GM12878 (cell line): ENCODE measurements at regions not wholly inside any gene's neighbourhood (a gene's known extent, or its start where the extent isn't known, plus 50 kb on each side); places are given as distances from the start of the nearest gene placed in this dataset.

Experiments
- ATAC-seq: fragments of 200-7000 bp; cut with Tn5 transposase; 3 replicates; pipeline ENCODE4 v1.9.1; 2020; ENCODE audit warnings: mild to moderate bottlenecking, moderate library complexity
- BruUV-seq: library from RNA; stranded (reverse); fragments of 400-500 nt; replicated peaks from 2 replicates; lab custom pipeline; 2021; lab: Mats Ljungman, UMichigan
- CTCF ChIA-PET: fragments of 300-600 bp; sonication (Branson Sonifier 250); formaldehyde crosslinking; extraction: SDS; loops from one replicate; lab custom pipeline; 2021; ENCODE audit warnings: inconsistent platforms; lab: Yijun Ruan, JAX
- POLR2A ChIA-PET: fragments of 350-600 bp; formaldehyde crosslinking; extraction: SDS; loops from one replicate; lab custom pipeline; 2021; ENCODE audit warnings: inconsistent platforms; lab: Charles Lee
- RAD21 ChIA-PET: fragments of 300-600 bp; sonication (Branson Sonifier 250); formaldehyde crosslinking; loops from one replicate; lab custom pipeline; 2023; ENCODE audit warnings: antibody characterized with exemption; ENCODE audit not compliant: unreplicated experiment; lab: Charles Lee
- SMC1A ChIA-PET: fragments of 300-600 bp; sonication (Branson Sonifier 250); formaldehyde crosslinking; loops from one replicate; lab custom pipeline; 2023; ENCODE audit not compliant: unreplicated experiment, uncharacterized antibody; lab: Charles Lee
- DNase-seq: peaks from one replicate; pipeline ENCODE4 v3.0.0-alpha.2; 2011; ENCODE audit warnings: low read depth, low spot score
- FAIRE-seq: peaks from 3 replicates; lab custom pipeline; 2011; peaks lifted over from hg19 to GRCh38; lab: Jason Lieb, UNC
- H2AFZ ChIP-seq: 2 replicates; pipeline ENCODE4 v1.6.0; 2011; ENCODE audit warnings: low read depth, low read length, control low read depth; ENCODE audit not compliant: control insufficient read depth
- H3K27ac ChIP-seq: 2 replicates; pipeline ENCODE4 v1.5.1; 2011; ENCODE audit warnings: control low read depth; ENCODE audit not compliant: control insufficient read depth, insufficient read depth
- H3K27me3 ChIP-seq, 2 experiments: replicated peaks in 1 of 2; 2 replicates each; pipeline versions ENCODE4 v1.6.0 to v1.6.1; 2011; ENCODE audit warnings: low read length in 1 of 2; ENCODE audit not compliant: control insufficient read depth in 2 of 2, insufficient read depth in 2 of 2
- H3K36me3 ChIP-seq, 2 experiments: 2 replicates each; pipeline ENCODE4 v1.5.1; 2011; ENCODE audit warnings: low read length in 1 of 2; ENCODE audit not compliant: control insufficient read depth in 2 of 2, insufficient read depth in 2 of 2
- H3K4me1 ChIP-seq: 2 replicates; pipeline ENCODE4 v1.6.1; 2011; ENCODE audit warnings: mild to moderate bottlenecking, low read length, moderate library complexity, mixed read lengths; ENCODE audit not compliant: control insufficient read depth, insufficient read depth
- H3K4me2 ChIP-seq: 2 replicates; pipeline ENCODE4 v1.6.0; 2011; ENCODE audit warnings: control low read depth; ENCODE audit not compliant: control insufficient read depth, insufficient read depth
- H3K4me3 ChIP-seq: fragments of 200-600 bp; sonication (generic); 2 replicates; pipeline ENCODE4 v1.5.1; 2016
- H3K79me2 ChIP-seq: 2 replicates; pipeline ENCODE4 v1.6.0; 2011; ENCODE audit warnings: low read length; ENCODE audit not compliant: control insufficient read depth, insufficient read depth
- H3K9ac ChIP-seq: 2 replicates; pipeline ENCODE4 v1.8.0; 2011; ENCODE audit warnings: low read length, control low read depth, mixed read lengths; ENCODE audit not compliant: control insufficient read depth, insufficient read depth
- H3K9me3 ChIP-seq: replicated peaks from 3 replicates; pipeline ENCODE4 v1.5.1; 2011; ENCODE audit warnings: mild to moderate bottlenecking, low read length; ENCODE audit not compliant: control insufficient read depth, insufficient read depth
- H4K20me1 ChIP-seq: 2 replicates; pipeline ENCODE4 v1.6.0; 2011; ENCODE audit not compliant: control insufficient read depth, insufficient read depth
- CHD2 ChIP-seq: IDR thresholded peaks from 2 replicates; pipeline ENCODE4 v1.6.1; 2011; ENCODE audit warnings: low read depth, low read length, improper control_type of control experiment, borderline replicate concordance
- DPF2 ChIP-seq: fragments of 450-650 bp; IDR thresholded peaks from 2 replicates; pipeline ENCODE4 v1.6.1; 2017; ENCODE audit warnings: mild to moderate bottlenecking
- E2F8 ChIP-seq: fragments of 450-650 bp; IDR thresholded peaks from 2 replicates; pipeline ENCODE4 v1.6.1; 2018; ENCODE audit warnings: mild to moderate bottlenecking, low read depth, moderate library complexity; ENCODE audit not compliant: partially characterized antibody
- FOXK2 ChIP-seq: fragments of 450-650 bp; IDR thresholded peaks from 2 replicates; pipeline ENCODE4 v1.6.1; 2017; ENCODE audit warnings: mild to moderate bottlenecking, moderate library complexity
- HDAC6 ChIP-seq: fragments of 200-600 bp; sonication (generic); IDR thresholded peaks from one replicate; pipeline ENCODE4 v1.8.0; 2017; ENCODE audit warnings: antibody characterized with exemption; ENCODE audit not compliant: unreplicated experiment
- LARP7 ChIP-seq: fragments of 450-650 bp; IDR thresholded peaks from 2 replicates; pipeline ENCODE4 v1.6.1; 2017; ENCODE audit warnings: mild to moderate bottlenecking
- NBN ChIP-seq: fragments of 450-650 bp; IDR thresholded peaks from 2 replicates; pipeline ENCODE4 v1.6.1; 2016
- PBX3 ChIP-seq: IDR thresholded peaks from 2 replicates; pipeline ENCODE4 v1.6.1; 2011; ENCODE audit warnings: mild to moderate bottlenecking, low read depth, low read length, moderate library complexity; ENCODE audit not compliant: insufficient replicate concordance
- POLR2AphosphoS2 ChIP-seq: IDR thresholded peaks from 2 replicates; pipeline ENCODE4 v1.6.1; 2011; ENCODE audit warnings: low read depth, mild to moderate bottlenecking, low read length, improper control_type of control experiment, moderate library complexity
- RAD21 ChIP-seq: IDR thresholded peaks from 2 replicates; pipeline ENCODE4 v1.6.1; 2011; ENCODE audit warnings: mild to moderate bottlenecking, low read depth, low read length, moderate library complexity; ENCODE audit not compliant: insufficient read depth
- RELA ChIP-seq: fragments of 450-650 bp; IDR thresholded peaks from 2 replicates; pipeline ENCODE4 v1.8.0; 2014; ENCODE audit warnings: borderline replicate concordance; ENCODE audit not compliant: partially characterized antibody
- SIN3A ChIP-seq: IDR thresholded peaks from 2 replicates; pipeline ENCODE4 v1.6.1; 2012; ENCODE audit warnings: low read depth, low read length, improper control_type of control experiment
- SRF ChIP-seq, 2 experiments: IDR thresholded peaks; 2 replicates each; pipeline ENCODE4 v1.6.1; 2011; ENCODE audit warnings: low read depth in 2 of 2, low read length in 2 of 2, mild to moderate bottlenecking in 1 of 2, moderate library complexity in 1 of 2
- ZBTB33 ChIP-seq: fragments of 450-650 bp; IDR thresholded peaks from 2 replicates; pipeline ENCODE4 v1.6.1; 2017; ENCODE audit warnings: mild to moderate bottlenecking
- ZBTB4 ChIP-seq: fragments of 450-650 bp; formaldehyde crosslinking; IDR thresholded peaks from 2 replicates; pipeline ENCODE4 v1.4.0; 2022; ENCODE audit warnings: mild to moderate bottlenecking, moderate library complexity
- ZSCAN29 ChIP-seq: fragments of 450-650 bp; IDR thresholded peaks from 2 replicates; pipeline ENCODE4 v1.6.1; 2017; ENCODE audit warnings: mild to moderate bottlenecking, moderate library complexity
- WGBS: methylation state at CpG from one replicate; pipeline ENCODE4 v1.1.6; 2016; ENCODE audit warnings: low lambda C conversion rate; ENCODE audit not compliant: insufficient replicate concordance, insufficient coverage; ENCODE audit errors: missing lambda C conversion rate; 5-methylcytosine and 5-hydroxymethylcytosine counted together
- in situ Hi-C: fragments of 300-500 bp; cut with MboI; formaldehyde crosslinking; loops from 9 replicates; pipeline ENCODE4 v1.14.3; 2018; ENCODE audit warnings: mixed read lengths
- intact Hi-C: fragments of 100-400 bp; cut with micrococcal nuclease; formaldehyde crosslinking; loops from one replicate; pipeline ENCODE4 v1.14.2; 2022; ENCODE audit not compliant: unreplicated experiment

- TF ChIP-seq ZBTB4 (CRISPR knock-in tag) = no peak
- TF ChIP-seq ZBTB33 = no peak
- TF ChIP-seq RAD21 = no peak
- no peak for TF ChIP-seq FOXK2
- no peak for TF ChIP-seq POLR2AphosphoS2
Measured at GRCh38 chr2:220985561-220985960, 586.5 kb downstream of the EPHA4 start (continued).

GRCh38 chr2:220987839-220988238, 584.3 kb downstream of the EPHA4 start:
- no peak for ATAC-seq
- no peak for FAIRE-seq
- intact Hi-C loops = no loop called here
- Histone ChIP-seq H4K20me1 (no peaks in the 10 kb centered on the region), H3K4me3 (no peak overlapping the region), H2AFZ (no peak overlapping the region), H3K27me3 (peaks cover 0 to 3% of the 10 kb centered on the region in 2 experiments; a peak in 2 of 4 replicates), H3K79me2 (no peaks in the 10 kb centered on the region), H3K4me1 (no peaks in the 10 kb centered on the region), H3K27ac (no peak overlapping the region), H3K9me3 (no peaks in the 10 kb centered on the region), H3K36me3 (no peaks in the 10 kb centered on the region), H3K4me2 (no peak overlapping the region), H3K9ac (no peak overlapping the region)
- ChIA-PET SMC1A (no interaction called here), POLR2A (no interaction called here), CTCF (no interaction called here), RAD21 (no interaction called here)
- in situ Hi-C loops = no loop called here
- BruUV-seq = no TSS peak
- 2% methylated on average over 3 of the region's 3 CpGs for WGBS
- no peak for DNase-seq
- no peak for TF ChIP-seq RAD21
- no peak for TF ChIP-seq PBX3
- TF ChIP-seq DPF2 = no peak
- TF ChIP-seq ZSCAN29 = no peak
- no peak for TF ChIP-seq SRF (IDR thresholded peaks at IDR 0.05; ENCODE audit: low read depth in 2 of 2, low read length in 2 of 2)
- TF ChIP-seq HDAC6 = no peak
- TF ChIP-seq RELA = no peak
- no peak for TF ChIP-seq NBN
- TF ChIP-seq E2F8 = no peak
- TF ChIP-seq SIN3A = no peak
- TF ChIP-seq CHD2 = no peak
- no peak for TF ChIP-seq LARP7
